GM12873 (cell line): ENCODE measurements at regions not wholly inside any gene's neighbourhood (a gene's known extent, or its start where the extent isn't known, plus 50 kb on each side); places are given as distances from the start of the nearest gene placed in this dataset.

Experiments used
- CTCF ChIP-seq: IDR thresholded peaks from 2 replicates; pipeline ENCODE4 v1.5.1; 2012; ENCODE audit warnings: low read depth, mild to moderate bottlenecking, moderate library complexity, low read length, control low read depth; ENCODE audit not compliant: insufficient read depth; ENCODE audit errors: missing control alignments

GRCh38 chr4:179114615-179115014 is 1672.4 kb upstream of the AGA start:
- TF ChIP-seq CTCF, result no peak

- no peak for TF ChIP-seq CTCF
Observed at GRCh38 chr4:179116011-179116410, 1673.8 kb upstream of the AGA start.

- no peak for TF ChIP-seq CTCF
Observed at GRCh38 chr4:179116581-179116980, 1674.3 kb upstream of the AGA start.

GRCh38 chr4:179123084-179123483 is 1680.8 kb upstream of the AGA start:
- TF ChIP-seq CTCF, result no peak

GRCh38 chr4:179124419-179124818 is 1682.2 kb upstream of the AGA start:
- TF ChIP-seq CTCF, result no peak

GRCh38 chr4:179124957-179125356 is 1682.7 kb upstream of the AGA start:
- TF ChIP-seq CTCF, result no peak

- no peak for TF ChIP-seq CTCF
Observed at GRCh38 chr4:179125870-179126269, 1683.6 kb upstream of the AGA start.
